ENCODE measurements at regions not wholly inside any gene's neighbourhood (a gene's known extent, or its start where the extent isn't known, plus 50 kb on each side); places are given as distances from the start of the nearest gene placed in this dataset.

DNA sequence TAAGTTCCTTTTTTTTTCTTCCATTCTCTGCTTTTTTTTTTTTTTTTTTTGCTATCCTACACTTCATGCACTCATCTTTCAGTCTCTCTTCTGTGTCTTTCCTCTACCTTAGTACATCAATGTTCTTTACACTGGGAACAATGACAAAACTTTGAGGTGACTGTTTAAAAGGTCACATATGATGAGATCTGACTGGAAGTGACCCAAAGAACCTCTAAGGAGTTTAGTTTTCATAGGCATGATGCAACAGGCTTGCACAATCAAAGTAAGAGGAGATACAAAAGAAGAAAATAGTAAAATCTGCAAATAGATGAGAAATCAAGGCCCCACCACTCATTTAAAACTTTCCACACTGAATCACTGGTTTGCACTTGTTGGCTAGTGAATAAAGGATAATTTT is 840.8 kb downstream of the TBC1D32 start:
- no peak overlapping the region for H3K23ac ChIP-seq (ENCODE audit: low read length)
- H3K36me3 ChIP-seq (ENCODE audit: control insufficient read depth, insufficient read depth, low read length): no peaks in the 10 kb centered on the region
- H3K18ac ChIP-seq (ENCODE audit: low read length): no peak overlapping the region
- no peak overlapping the region for H3K56ac ChIP-seq (ENCODE audit: low read length)
- no peak overlapping the region for H2AK5ac ChIP-seq (ENCODE audit: low read length)
- H3K79me1 ChIP-seq (ENCODE audit: low read length): no peaks in the 10 kb centered on the region
- no peak overlapping the region for H4K5ac ChIP-seq (ENCODE audit: low read length)
- no peaks in the 10 kb centered on the region for H3K4me1 ChIP-seq (ENCODE audit: control insufficient read depth, low read depth, low read length)
- no peak for DNase-seq
- no peak overlapping the region for H3K4ac ChIP-seq (ENCODE audit: low read depth, low read length)
- H4K8ac ChIP-seq (ENCODE audit: low read depth, low read length): no peak overlapping the region
- no peak overlapping the region for H3K4me3 ChIP-seq (ENCODE audit: low read length)
- H3K9ac ChIP-seq (ENCODE audit: low read length): no peak overlapping the region
- H3K79me2 ChIP-seq (ENCODE audit: control insufficient read depth, insufficient read depth, low read length): no peaks in the 10 kb centered on the region
- no peak overlapping the region for H2BK5ac ChIP-seq (ENCODE audit: low read length)
- H3K27me3 ChIP-seq (ENCODE audit: insufficient read depth, low read length, poor library complexity): no peaks in the 10 kb centered on the region
- no peak overlapping the region for H2BK15ac ChIP-seq (replicated peaks; ENCODE audit: low read depth)
- no peak overlapping the region for H2BK120ac ChIP-seq (ENCODE audit: low read depth, low read length)
- no peak overlapping the region for H3K4me2 ChIP-seq (ENCODE audit: low read length)
- no peak overlapping the region for H3K27ac ChIP-seq (ENCODE audit: low read depth, low read length)

DNA sequence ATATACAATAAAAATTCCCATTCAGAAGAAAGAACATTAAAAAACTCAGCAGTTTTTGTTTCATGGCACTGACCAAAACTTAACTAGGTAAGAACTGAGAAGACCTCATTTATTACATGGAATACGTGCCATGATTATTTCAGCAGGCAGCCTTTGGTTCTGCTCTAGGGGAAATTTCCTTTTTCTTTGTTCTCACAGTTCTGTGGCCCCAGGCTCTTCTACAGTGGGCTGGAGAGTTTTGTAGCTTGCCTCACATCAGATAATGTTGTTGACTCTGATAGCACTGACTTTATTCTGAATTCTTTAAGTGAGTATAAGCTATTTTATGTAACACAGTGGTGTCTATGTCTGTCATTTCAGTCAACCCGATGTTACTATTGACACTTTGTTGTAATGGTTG is 844.3 kb downstream of the TBC1D32 start:
- Histone ChIP-seq H2AK5ac (ENCODE audit: low read length) (no peak overlapping the region), H4K8ac (ENCODE audit: low read depth, low read length) (no peak overlapping the region), H3K79me1 (ENCODE audit: low read length) (no peaks in the 10 kb centered on the region), H3K4ac (ENCODE audit: low read depth, low read length) (no peak overlapping the region), H3K56ac (ENCODE audit: low read length) (no peak overlapping the region), H3K36me3 (ENCODE audit: control insufficient read depth, insufficient read depth, low read length) (no peaks in the 10 kb centered on the region), H3K4me3 (ENCODE audit: low read length) (no peak overlapping the region), H3K4me2 (ENCODE audit: low read length) (no peak overlapping the region), H3K18ac (ENCODE audit: low read length) (no peak overlapping the region), H3K79me2 (ENCODE audit: control insufficient read depth, insufficient read depth, low read length) (no peaks in the 10 kb centered on the region), H2BK120ac (ENCODE audit: low read depth, low read length) (no peak overlapping the region), H4K5ac (ENCODE audit: low read length) (no peak overlapping the region), H2BK5ac (ENCODE audit: low read length) (no peak overlapping the region), H3K27ac (ENCODE audit: low read depth, low read length) (no peak overlapping the region), H3K4me1 (ENCODE audit: control insufficient read depth, low read depth, low read length) (no peaks in the 10 kb centered on the region), H3K27me3 (ENCODE audit: insufficient read depth, low read length, poor library complexity) (no peaks in the 10 kb centered on the region), H2BK15ac (replicated peaks; ENCODE audit: low read depth) (no peak overlapping the region), H3K9ac (ENCODE audit: low read length) (no peak overlapping the region), H3K23ac (ENCODE audit: low read length) (no peak overlapping the region)
- WGBS (ENCODE audit: extremely low coverage, insufficient coverage, low lambda C conversion rate): no CpG with 5 or more reads among the region's 2 CpGs
- peak; percentile 33 for DNase-seq

DNA sequence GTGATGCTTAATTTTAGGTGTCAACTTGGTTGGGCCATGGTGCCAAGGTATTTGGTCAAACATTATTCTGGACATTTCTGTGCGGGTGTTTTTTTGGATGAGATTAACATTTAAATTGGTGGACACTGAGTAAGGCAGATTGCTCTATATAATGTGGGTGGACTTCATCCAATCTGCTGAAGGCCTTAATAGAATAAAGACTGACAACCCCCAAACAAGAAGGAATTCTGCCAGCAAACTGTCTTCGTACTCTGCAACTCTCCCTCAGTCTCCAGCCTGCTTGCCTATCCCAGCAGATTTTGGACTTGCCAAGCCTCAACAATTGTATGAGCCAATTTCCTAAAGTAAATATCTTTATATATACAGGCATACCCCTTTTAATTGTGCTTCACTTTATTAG is 850.1 kb downstream of the TBC1D32 start:
- H3K23ac ChIP-seq (ENCODE audit: low read length): no peak overlapping the region
- no peak overlapping the region for H2AK5ac ChIP-seq (ENCODE audit: low read length)
- H3K79me1 ChIP-seq (ENCODE audit: low read length): no peaks in the 10 kb centered on the region
- no peak overlapping the region for H4K8ac ChIP-seq (ENCODE audit: low read depth, low read length)
- no peak overlapping the region for H3K56ac ChIP-seq (ENCODE audit: low read length)
- H4K5ac ChIP-seq (ENCODE audit: low read length): no peak overlapping the region
- H3K4me1 ChIP-seq (ENCODE audit: control insufficient read depth, low read depth, low read length): no peaks in the 10 kb centered on the region
- H3K4me3 ChIP-seq (ENCODE audit: low read length): no peak overlapping the region
- H3K4me2 ChIP-seq (ENCODE audit: low read length): no peak overlapping the region
- H2BK5ac ChIP-seq (ENCODE audit: low read length): no peak overlapping the region
- H3K27ac ChIP-seq (ENCODE audit: low read depth, low read length): no peak overlapping the region
- H3K18ac ChIP-seq (ENCODE audit: low read length): no peak overlapping the region
- H3K9ac ChIP-seq (ENCODE audit: low read length): no peak overlapping the region
- DNase-seq: no peak
- H2BK15ac ChIP-seq (replicated peaks; ENCODE audit: low read depth): no peak overlapping the region
- H2BK120ac ChIP-seq (ENCODE audit: low read depth, low read length): no peak overlapping the region
- no peaks in the 10 kb centered on the region for H3K36me3 ChIP-seq (ENCODE audit: control insufficient read depth, insufficient read depth, low read length)
- H3K79me2 ChIP-seq (ENCODE audit: control insufficient read depth, insufficient read depth, low read length): no peaks in the 10 kb centered on the region
- no CpG with 5 or more reads among the region's 2 CpGs for WGBS (ENCODE audit: extremely low coverage, insufficient coverage, low lambda C conversion rate)
- no peaks in the 10 kb centered on the region for H3K27me3 ChIP-seq (ENCODE audit: insufficient read depth, low read length, poor library complexity)
- H3K4ac ChIP-seq (ENCODE audit: low read depth, low read length): no peak overlapping the region

DNA sequence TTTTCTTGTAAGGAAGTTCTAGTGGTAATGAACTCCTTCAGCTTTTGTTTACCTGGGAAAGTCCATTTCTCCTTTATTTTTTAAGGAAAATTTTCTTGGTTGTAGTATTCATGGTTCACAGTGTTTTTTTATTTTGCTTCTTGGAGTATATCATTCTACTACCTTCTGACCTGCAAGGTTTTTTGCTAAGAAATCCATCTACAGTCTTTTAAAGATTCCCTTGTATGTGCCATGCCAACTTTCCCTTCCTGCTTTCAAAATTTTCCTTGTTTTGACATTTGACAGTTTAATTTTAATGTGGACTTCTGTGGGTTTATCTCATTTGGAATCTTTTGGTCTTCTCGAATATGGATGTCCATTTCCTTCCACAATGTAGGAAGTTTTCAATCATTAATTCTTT is 855.6 kb downstream of the TBC1D32 start:
- no peaks in the 10 kb centered on the region for H3K27me3 ChIP-seq (ENCODE audit: insufficient read depth, low read length, poor library complexity)
- H2AK5ac ChIP-seq (ENCODE audit: low read length): no peak overlapping the region
- H3K4me1 ChIP-seq (ENCODE audit: control insufficient read depth, low read depth, low read length): no peaks in the 10 kb centered on the region
- no peak overlapping the region for H3K4ac ChIP-seq (ENCODE audit: low read depth, low read length)
- no peak overlapping the region for H3K9ac ChIP-seq (ENCODE audit: low read length)
- no CpG with 5 or more reads among the region's 1 CpG for WGBS (ENCODE audit: extremely low coverage, insufficient coverage, low lambda C conversion rate)
- no peaks in the 10 kb centered on the region for H3K36me3 ChIP-seq (ENCODE audit: control insufficient read depth, insufficient read depth, low read length)
- H3K27ac ChIP-seq (ENCODE audit: low read depth, low read length): no peak overlapping the region
- H3K79me2 ChIP-seq (ENCODE audit: control insufficient read depth, insufficient read depth, low read length): no peaks in the 10 kb centered on the region
- no peak overlapping the region for H4K8ac ChIP-seq (ENCODE audit: low read depth, low read length)
- no peak overlapping the region for H4K5ac ChIP-seq (ENCODE audit: low read length)
- H2BK120ac ChIP-seq (ENCODE audit: low read depth, low read length): no peak overlapping the region
- H3K4me2 ChIP-seq (ENCODE audit: low read length): no peak overlapping the region
- no peak overlapping the region for H2BK15ac ChIP-seq (replicated peaks; ENCODE audit: low read depth)
- no peak for DNase-seq
- no peak overlapping the region for H3K4me3 ChIP-seq (ENCODE audit: low read length)
- H3K56ac ChIP-seq (ENCODE audit: low read length): no peak overlapping the region
- H3K23ac ChIP-seq (ENCODE audit: low read length): no peak overlapping the region
- no peak overlapping the region for H2BK5ac ChIP-seq (ENCODE audit: low read length)
- no peak overlapping the region for H3K18ac ChIP-seq (ENCODE audit: low read length)
- no peaks in the 10 kb centered on the region for H3K79me1 ChIP-seq (ENCODE audit: low read length)

DNA sequence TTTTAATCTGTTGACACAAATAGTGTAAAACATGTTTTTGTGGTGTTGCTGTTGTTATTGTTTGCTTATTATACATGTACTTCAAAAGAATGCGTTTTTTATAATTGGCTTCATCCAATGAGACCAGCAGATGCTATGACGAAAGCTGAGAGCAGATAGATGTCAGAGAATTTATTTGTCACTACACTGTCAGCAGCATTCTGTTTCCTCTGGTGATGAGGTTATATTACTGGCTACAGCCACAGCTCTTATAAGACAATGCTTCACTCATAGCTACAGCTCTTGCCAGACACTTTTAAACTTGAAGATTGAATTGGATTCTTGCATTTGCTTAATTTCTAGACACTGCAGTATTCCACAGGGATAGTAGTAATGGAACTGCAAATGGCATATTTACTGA is 860.5 kb downstream of the TBC1D32 start:
- DNase-seq: no peak
- Histone ChIP-seq H2BK5ac (ENCODE audit: low read length) (no peak overlapping the region), H3K4ac (ENCODE audit: low read depth, low read length) (no peak overlapping the region), H3K56ac (ENCODE audit: low read length) (no peak overlapping the region), H3K4me2 (ENCODE audit: low read length) (no peak overlapping the region), H3K4me3 (ENCODE audit: low read length) (no peak overlapping the region), H3K79me2 (ENCODE audit: control insufficient read depth, insufficient read depth, low read length) (no peaks in the 10 kb centered on the region), H3K9ac (ENCODE audit: low read length) (no peak overlapping the region), H3K18ac (ENCODE audit: low read length) (no peak overlapping the region), H3K23ac (ENCODE audit: low read length) (no peak overlapping the region), H3K36me3 (ENCODE audit: control insufficient read depth, insufficient read depth, low read length) (no peaks in the 10 kb centered on the region), H2BK120ac (ENCODE audit: low read depth, low read length) (no peak overlapping the region), H4K5ac (ENCODE audit: low read length) (no peak overlapping the region), H4K8ac (ENCODE audit: low read depth, low read length) (no peak overlapping the region), H3K4me1 (ENCODE audit: control insufficient read depth, low read depth, low read length) (no peaks in the 10 kb centered on the region), H3K27me3 (ENCODE audit: insufficient read depth, low read length, poor library complexity) (no peaks in the 10 kb centered on the region), H3K27ac (ENCODE audit: low read depth, low read length) (no peak overlapping the region), H2BK15ac (replicated peaks; ENCODE audit: low read depth) (no peak overlapping the region), H3K79me1 (ENCODE audit: low read length) (no peaks in the 10 kb centered on the region), H2AK5ac (ENCODE audit: low read length) (no peak overlapping the region)
- WGBS (ENCODE audit: extremely low coverage, insufficient coverage, low lambda C conversion rate): no CpG with 5 or more reads among the region's 2 CpGs

DNA sequence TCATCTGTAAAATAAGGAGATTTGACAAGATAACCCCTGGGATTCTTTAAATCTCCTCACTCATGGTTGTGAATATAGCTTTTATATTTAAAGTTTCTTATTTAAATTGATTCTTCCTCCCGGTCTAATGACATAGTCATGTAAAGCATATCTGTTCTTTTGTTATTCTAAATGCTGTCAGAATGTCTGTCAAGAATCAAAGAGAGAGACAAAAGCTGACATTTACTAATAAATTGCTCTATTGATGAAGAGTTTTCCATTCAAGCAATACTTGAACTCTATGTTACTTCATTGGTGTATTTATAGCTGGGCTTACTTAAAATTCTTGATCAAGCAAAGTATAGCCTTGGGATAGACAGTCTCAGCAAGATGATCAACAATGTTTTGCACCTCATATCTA is 865.8 kb downstream of the TBC1D32 start:
- Histone ChIP-seq H3K36me3 (ENCODE audit: control insufficient read depth, insufficient read depth, low read length) (no peaks in the 10 kb centered on the region), H3K4me3 (ENCODE audit: low read length) (no peak overlapping the region), H3K18ac (ENCODE audit: low read length) (no peak overlapping the region), H2BK120ac (ENCODE audit: low read depth, low read length) (no peak overlapping the region), H3K23ac (ENCODE audit: low read length) (no peak overlapping the region), H2BK5ac (ENCODE audit: low read length) (no peak overlapping the region), H2BK15ac (replicated peaks; ENCODE audit: low read depth) (no peak overlapping the region), H4K5ac (ENCODE audit: low read length) (no peak overlapping the region), H3K79me2 (ENCODE audit: control insufficient read depth, insufficient read depth, low read length) (no peaks in the 10 kb centered on the region), H3K79me1 (ENCODE audit: low read length) (no peaks in the 10 kb centered on the region), H3K4me1 (ENCODE audit: control insufficient read depth, low read depth, low read length) (no peaks in the 10 kb centered on the region), H3K56ac (ENCODE audit: low read length) (no peak overlapping the region), H3K4ac (ENCODE audit: low read depth, low read length) (no peak overlapping the region), H3K9ac (ENCODE audit: low read length) (no peak overlapping the region), H2AK5ac (ENCODE audit: low read length) (no peak overlapping the region), H3K27me3 (ENCODE audit: insufficient read depth, low read length, poor library complexity) (no peaks in the 10 kb centered on the region), H3K27ac (ENCODE audit: low read depth, low read length) (no peak overlapping the region), H3K4me2 (ENCODE audit: low read length) (no peak overlapping the region), H4K8ac (ENCODE audit: low read depth, low read length) (no peak overlapping the region)
- no CpG with 5 or more reads among the region's 1 CpG for WGBS (ENCODE audit: extremely low coverage, insufficient coverage, low lambda C conversion rate)
- no peak for DNase-seq

Measured in mesendoderm (in vitro differentiated cells).